Keratinocyte (primary cell): ENCODE measurements at regions not wholly inside any gene's neighbourhood (a gene's known extent, or its start where the extent isn't known, plus 50 kb on each side); places are given as distances from the start of the nearest gene placed in this dataset.

Experiments
- CTCF ChIP-seq, 3 experiments: IDR thresholded peaks in 1 of 3; conservative IDR thresholded peaks in 1 of 3; optimal IDR thresholded peaks in 1 of 3; 2 replicates in 2 of 3; 3 replicates in 1 of 3; pipeline versions ENCODE3 to v1.5.1; 2011; ENCODE audit warnings: low read length in 3 of 3, mild to moderate bottlenecking in 3 of 3, moderate library complexity in 2 of 3, control low read depth in 1 of 3, inconsistent platforms in 1 of 3; ENCODE audit not compliant: insufficient read depth in 2 of 3; ENCODE audit errors: extremely low read depth in 1 of 3
- EZH2 ChIP-seq: IDR thresholded peaks from one replicate; pipeline ENCODE4 v1.6.1; 2012; ENCODE audit warnings: inconsistent platforms, mild to moderate bottlenecking, low read length, moderate library complexity

- TF ChIP-seq CTCF (optimal IDR thresholded peaks at IDR 0.05 in 1 of 3, IDR thresholded peaks at IDR 0.05 in 1 of 3, conservative IDR thresholded peaks at IDR 0.05 in 1 of 3; ENCODE audit: extremely low read depth in 1 of 3, insufficient read depth in 2 of 3, low read length in 3 of 3) (no peak), EZH2 (no peak)
Observed at GRCh38 chr4:138113819-138114400, 128.2 kb downstream of the SLC7A11 start.
